CD4-positive, alpha-beta T cell (primary cell): ENCODE measurements at regions not wholly inside any gene's neighbourhood (a gene's known extent, or its start where the extent isn't known, plus 50 kb on each side); places are given as distances from the start of the nearest gene placed in this dataset.

Experiments
- ATAC-seq: fragments of 200-7000 bp; cut with Tn5 transposase; one replicate; pipeline ENCODE4 v1.10.0; 2022; ENCODE audit warnings: mild to moderate bottlenecking; ENCODE audit not compliant: poor library complexity
- CTCF ChIA-PET: fragments of 350-600 bp; sonication (Branson Sonifier 250); formaldehyde crosslinking; loops from one replicate; lab custom pipeline; 2021; ENCODE audit warnings: antibody characterized with exemption, inconsistent platforms; lab: Charles Lee
- POLR2A ChIA-PET: fragments of 350-600 bp; sonication (Branson Sonifier 250); formaldehyde crosslinking; loops from one replicate; lab custom pipeline; 2021; ENCODE audit warnings: antibody characterized with exemption, inconsistent platforms; lab: Charles Lee
- DNase-seq, 14 experiments: peaks; one replicate each; pipeline ENCODE4 v3.0.0-alpha.2; 2013 to 2020; ENCODE audit warnings: mixed read lengths in 2 of 14
- H3K27ac ChIP-seq, 2 donors: one replicate each; pipeline versions ENCODE4 v1.5.1 to v1.7.0; 2013; ENCODE audit warnings: low read length in 2 of 2, low read depth in 1 of 2, mild to moderate bottlenecking in 1 of 2
- H3K27me3 ChIP-seq, 2 experiments: 1 replicate in 1 of 2; 2 replicates in 1 of 2; pipeline versions ENCODE4 v1.6.1 to v1.7.0; 2013; ENCODE audit warnings: low read length in 2 of 2, control low read depth in 1 of 2, mild to moderate bottlenecking in 1 of 2, moderate library complexity in 1 of 2; ENCODE audit not compliant: insufficient read depth in 2 of 2, control insufficient read depth in 1 of 2
- H3K36me3 ChIP-seq: one replicate; pipeline ENCODE4 v1.6.1; 2013; ENCODE audit warnings: low read length, control low read depth; ENCODE audit not compliant: insufficient read depth
- H3K4me1 ChIP-seq: one replicate; pipeline ENCODE4 v1.6.1; 2013; ENCODE audit warnings: low read length, control low read depth; ENCODE audit not compliant: insufficient read depth
- H3K4me3 ChIP-seq: one replicate; pipeline ENCODE4 v1.5.1; 2013; ENCODE audit warnings: mild to moderate bottlenecking, low read length, moderate library complexity
- H3K9me3 ChIP-seq, 2 experiments: 1 replicate in 1 of 2; 2 replicates in 1 of 2; pipeline versions ENCODE4 v1.6.1 to v1.7.0; 2013; ENCODE audit warnings: low read length in 2 of 2, mild to moderate bottlenecking in 2 of 2, control low read depth in 1 of 2, moderate library complexity in 1 of 2; ENCODE audit not compliant: control insufficient read depth in 1 of 2, insufficient read depth in 1 of 2
- H3K27ac Mint-ChIP-seq: one replicate; pipeline ENCODE4 v1.8.0; 2020; ENCODE audit warnings: mixed read lengths
- H3K27me3 Mint-ChIP-seq: one replicate; pipeline ENCODE4 v1.8.0; 2021; ENCODE audit warnings: mixed read lengths
- H3K36me3 Mint-ChIP-seq: one replicate; pipeline ENCODE4 v1.8.0; 2021; ENCODE audit warnings: low read depth, mixed read lengths
- H3K4me1 Mint-ChIP-seq: one replicate; pipeline ENCODE4 v1.8.0; 2021; ENCODE audit warnings: low read depth, mixed read lengths
- H3K4me3 Mint-ChIP-seq: one replicate; pipeline ENCODE4 v1.8.0; 2020; ENCODE audit warnings: mild to moderate bottlenecking, mixed read lengths
- H3K9me3 Mint-ChIP-seq: one replicate; pipeline ENCODE4 v1.8.0; 2020; ENCODE audit warnings: mixed read lengths
- CTCF ChIP-seq: fragments of 200-600 bp; IDR thresholded peaks from one replicate; pipeline ENCODE4 v1.8.0; 2022; ENCODE audit warnings: antibody characterized with exemption, mild to moderate bottlenecking
- intact Hi-C, 2 experiments: fragments of 100-400 bp; cut with DNase I in 1 of 2; cut with micrococcal nuclease in 1 of 2; formaldehyde crosslinking; loops; one replicate each; pipeline versions ENCODE4 v1.15.1 to v1.9.0; 2023 to 2025; cut with DNase I, micrococcal nuclease

- POLR2A ChIA-PET, result interaction anchor here (0.6 to 0.9 kb wide), 2 partner anchors 146 to 162 kb away, joined by 3 read pairs; no protein-coding TSS in a partner anchor
- no peak overlapping the region for H3K4me3 Mint-ChIP-seq
Observed at GRCh38 chr12:46519407-46519806, 146.8 kb upstream of the SLC38A2 start.

GRCh38 chr12:46518729-46519128, 146.2 kb upstream of the SLC38A2 start:
- Histone ChIP-seq H3K4me3 (no peak overlapping the region), H3K27ac (no peak overlapping the region), H3K9me3 (no peaks in the 10 kb centered on the region), H3K4me1 (peaks cover 19% of the 10 kb centered on the region), H3K27me3 (no peaks in the 10 kb centered on the region), H3K36me3 (no peaks in the 10 kb centered on the region)
- POLR2A ChIA-PET, result no interaction called here
- no peaks in the 10 kb centered on the region for H3K36me3 Mint-ChIP-seq
- CTCF ChIA-PET, result no interaction called here
- H3K27me3 Mint-ChIP-seq, result no peaks in the 10 kb centered on the region
- H3K27ac Mint-ChIP-seq, result no peak overlapping the region
- H3K9me3 Mint-ChIP-seq, result no peaks in the 10 kb centered on the region
- TF ChIP-seq CTCF, result no peak
- no peak overlapping the region for H3K4me3 Mint-ChIP-seq
- intact Hi-C loops, result no loop called here
- DNase-seq, result no peak
- no peak for ATAC-seq
- H3K4me1 Mint-ChIP-seq, result peaks cover 43% of the 10 kb centered on the region

More at GRCh38 chr12:46519407-46519806, 146.8 kb upstream of the SLC38A2 start:
- TF ChIP-seq CTCF, result no peak
- intact Hi-C loops, result no loop called here
- ATAC-seq (no peak), DNase-seq (no peak)
- H3K36me3 Mint-ChIP-seq, result no peaks in the 10 kb centered on the region
- CTCF ChIA-PET, result no interaction called here
- Histone ChIP-seq H3K4me3 (no peak overlapping the region), H3K9me3 (no peaks in the 10 kb centered on the region), H3K36me3 (no peaks in the 10 kb centered on the region), H3K27ac (no peak overlapping the region), H3K27me3 (no peaks in the 10 kb centered on the region), H3K4me1 (peaks cover 26% of the 10 kb centered on the region)
- H3K27ac Mint-ChIP-seq, result no peak overlapping the region
- peaks cover 43% of the 10 kb centered on the region for H3K4me1 Mint-ChIP-seq
- H3K27me3 Mint-ChIP-seq, result no peaks in the 10 kb centered on the region
- no peaks in the 10 kb centered on the region for H3K9me3 Mint-ChIP-seq

GRCh38 chr12:46518169-46518568, 145.6 kb upstream of the SLC38A2 start:
- no peak for TF ChIP-seq CTCF
- no peak overlapping the region for H3K27ac ChIP-seq
- no peak for ATAC-seq
- Mint-ChIP-seq H3K27ac (no peak overlapping the region), H3K4me1 (peaks cover 43% of the 10 kb centered on the region), H3K9me3 (no peaks in the 10 kb centered on the region), H3K36me3 (no peaks in the 10 kb centered on the region), H3K4me3 (no peak overlapping the region), H3K27me3 (no peaks in the 10 kb centered on the region)
- DNase-seq, result no peak
- no peaks in the 10 kb centered on the region for H3K9me3 ChIP-seq
- ChIA-PET POLR2A (no interaction called here), CTCF (no interaction called here)
- H3K27me3 ChIP-seq, result no peaks in the 10 kb centered on the region
- H3K4me3 ChIP-seq, result no peak overlapping the region
- intact Hi-C loops, result no loop called here
- no peaks in the 10 kb centered on the region for H3K36me3 ChIP-seq
- peaks cover 14% of the 10 kb centered on the region for H3K4me1 ChIP-seq
